NOMO-1 (cell line): ENCODE measurements at regions not wholly inside any gene's neighbourhood (a gene's known extent, or its start where the extent isn't known, plus 50 kb on each side); places are given as distances from the start of the nearest gene placed in this dataset.
"Not testable (repeated sequence)": the region's sequence is repeated elsewhere in the genome, so short reads cannot be mapped to it uniquely, and the experiment has no call there.

Source experiments
- DNase-seq, 2 experiments: peaks; one replicate each; lab custom pipeline; 2025; ENCODE audit not compliant: unreplicated experiment in 2 of 2; lab: John Stamatoyannopoulos, UW

- DNase-seq: not testable (repeated sequence)
Observed at GRCh38 chr20:57110121-57111027, 156.1 kb downstream of the BMP7 start.

- DNase-seq: no peak
Observed at GRCh38 chr20:57111028-57111373, 155.4 kb downstream of the BMP7 start.

GRCh38 chr20:57112448-57112847 lies 154.0 kb downstream of the BMP7 start:
- no peak for DNase-seq

GRCh38 chr20:57114290-57115005 lies 152.0 kb downstream of the BMP7 start:
- no peak for DNase-seq

GRCh38 chr20:57117296-57117695 lies 149.1 kb downstream of the BMP7 start:
- DNase-seq: no peak

GRCh38 chr20:57118107-57118769 lies 148.2 kb downstream of the BMP7 start:
- no peak for DNase-seq
